ENCODE measurements at regions not wholly inside any gene's neighbourhood (a gene's known extent, or its start where the extent isn't known, plus 50 kb on each side); places are given as distances from the start of the nearest gene placed in this dataset.

- no peak for TF ChIP-seq POLR2AphosphoS5 (IDR thresholded peaks at IDR 0.05; ENCODE audit: low read depth, low read length)
- no peak for TF ChIP-seq CTCF (IDR thresholded peaks at IDR 0.05)
- no peak for TF ChIP-seq RFX5 (IDR thresholded peaks at IDR 0.05; ENCODE audit: low read length)
- TF ChIP-seq GATA2 (CRISPR knock-in tag; IDR thresholded peaks at IDR 0.05): no peak
- no peak for TF ChIP-seq SMC3 (IDR thresholded peaks at IDR 0.05; ENCODE audit: low read depth, low read length)
- TF ChIP-seq RAD21 (IDR thresholded peaks at IDR 0.05; ENCODE audit: low read length): no peak
- TF ChIP-seq REST (IDR thresholded peaks at IDR 0.05; ENCODE audit: low read depth, low read length): no peak
- TF ChIP-seq JUND (IDR thresholded peaks at IDR 0.05): no peak
- no peak for TF ChIP-seq ZBTB33 (IDR thresholded peaks at IDR 0.05; ENCODE audit: borderline replicate concordance, low read depth)
These were observed 102.1 kb upstream of the MGMT start for GRCh38 chr10:129364949-129365348.
